ENCODE measurements at regions not wholly inside any gene's neighbourhood (a gene's known extent, or its start where the extent isn't known, plus 50 kb on each side); places are given as distances from the start of the nearest gene placed in this dataset.

- no peaks in the 10 kb centered on the region for H3K36me3 Mint-ChIP-seq
- POLR2A ChIA-PET, result no interaction called here
- DNase-seq (no peak), ATAC-seq (ENCODE audit: low read depth) (no peak)
- no peak overlapping the region for H3K27ac Mint-ChIP-seq
- H3K27me3 Mint-ChIP-seq, result peaks cover 31% of the 10 kb centered on the region
- H3K4me3 Mint-ChIP-seq, result no peak overlapping the region
- H3K4me1 Mint-ChIP-seq, result no peaks in the 10 kb centered on the region
- H3K9me3 Mint-ChIP-seq, result peaks cover 2% of the 10 kb centered on the region
Measured at GRCh38 chr10:75288140-75288711, 52.5 kb upstream of the COMTD1 start.

- POLR2A ChIA-PET, result no interaction called here
- no peaks in the 10 kb centered on the region for H3K36me3 Mint-ChIP-seq
- no peaks in the 10 kb centered on the region for H3K4me1 Mint-ChIP-seq
- ATAC-seq (ENCODE audit: low read depth) (no peak), DNase-seq (no peak)
- H3K4me3 Mint-ChIP-seq, result no peak overlapping the region
- no peak overlapping the region for H3K27ac Mint-ChIP-seq
- H3K27me3 Mint-ChIP-seq, result peaks cover 34% of the 10 kb centered on the region
- H3K9me3 Mint-ChIP-seq, result peaks cover 2% of the 10 kb centered on the region
Measured at GRCh38 chr10:75287697-75288096, 51.9 kb upstream of the COMTD1 start.

GRCh38 chr10:75286901-75287300 lies 51.1 kb upstream of the COMTD1 start:
- Mint-ChIP-seq H3K27ac (no peak overlapping the region), H3K27me3 (peaks cover 35% of the 10 kb centered on the region), H3K4me1 (no peaks in the 10 kb centered on the region), H3K4me3 (no peak overlapping the region), H3K36me3 (no peaks in the 10 kb centered on the region), H3K9me3 (peaks cover 2% of the 10 kb centered on the region)
- ATAC-seq (ENCODE audit: low read depth), result no peak
- POLR2A ChIA-PET, result no interaction called here
- DNase-seq, result no peak
